NCI-H774 (cell line): ENCODE measurements at regions not wholly inside any gene's neighbourhood (a gene's known extent, or its start where the extent isn't known, plus 50 kb on each side); places are given as distances from the start of the nearest gene placed in this dataset.
"Not testable (repeated sequence)": the region's sequence is repeated elsewhere in the genome, so short reads cannot be mapped to it uniquely, and the experiment has no call there.

Experiments used
- DNase-seq: peaks from one replicate; lab custom pipeline; 2025; lab: John Stamatoyannopoulos, UW

GRCh38 chr4:86413426-86413825 is 53.6 kb upstream of the MAPK10 start:
- DNase-seq: not testable (repeated sequence)

GRCh38 chr4:86414686-86415085 is 54.8 kb upstream of the MAPK10 start:
- DNase-seq: no peak

GRCh38 chr4:86416081-86416480 is 56.2 kb upstream of the MAPK10 start:
- no peak for DNase-seq

- DNase-seq: no peak
Measured at GRCh38 chr4:86421461-86421860, 61.6 kb upstream of the MAPK10 start.

- no peak for DNase-seq
Measured at GRCh38 chr4:86431543-86432116, 71.8 kb upstream of the MAPK10 start.

- DNase-seq: no peak
Measured at GRCh38 chr4:86432559-86433134, 72.8 kb upstream of the MAPK10 start.

GRCh38 chr4:86439293-86439692 is 79.4 kb upstream of the MAPK10 start:
- DNase-seq: no peak

GRCh38 chr4:86441175-86441936 is 81.5 kb upstream of the MAPK10 start:
- no peak for DNase-seq

GRCh38 chr4:86442881-86443280 is 83.0 kb upstream of the MAPK10 start:
- DNase-seq: no peak

GRCh38 chr4:86443495-86443894 is 83.6 kb upstream of the MAPK10 start:
- no peak for DNase-seq

GRCh38 chr4:86446996-86447395 is 87.1 kb upstream of the MAPK10 start:
- no peak for DNase-seq

- DNase-seq: no peak
Measured at GRCh38 chr4:86448871-86449270, 89.0 kb upstream of the MAPK10 start.

- DNase-seq: no peak
Measured at GRCh38 chr4:86449746-86450588, 90.1 kb upstream of the MAPK10 start.

GRCh38 chr4:86450861-86451260 is 91.0 kb upstream of the MAPK10 start:
- DNase-seq: no peak

GRCh38 chr4:86451560-86452330 is 91.9 kb upstream of the MAPK10 start:
- DNase-seq: no peak

- no peak for DNase-seq
Measured at GRCh38 chr4:86452422-86452891, 92.6 kb upstream of the MAPK10 start.

GRCh38 chr4:86452924-86453531 is 93.2 kb upstream of the MAPK10 start:
- DNase-seq: no peak

GRCh38 chr4:86453611-86454072 is 93.8 kb upstream of the MAPK10 start:
- DNase-seq: not testable (repeated sequence)

GRCh38 chr4:86461849-86462248 is 102.0 kb upstream of the MAPK10 start:
- no peak for DNase-seq

- DNase-seq: no peak
Measured at GRCh38 chr4:86472377-86473019, 112.6 kb upstream of the MAPK10 start.

- DNase-seq: not testable (repeated sequence)
Measured at GRCh38 chr4:86478151-86478550, 116.0 kb upstream of the PTPN13 start.
